ENCODE measurements at regions not wholly inside any gene's neighbourhood (a gene's known extent, or its start where the extent isn't known, plus 50 kb on each side); places are given as distances from the start of the nearest gene placed in this dataset.

DNA sequence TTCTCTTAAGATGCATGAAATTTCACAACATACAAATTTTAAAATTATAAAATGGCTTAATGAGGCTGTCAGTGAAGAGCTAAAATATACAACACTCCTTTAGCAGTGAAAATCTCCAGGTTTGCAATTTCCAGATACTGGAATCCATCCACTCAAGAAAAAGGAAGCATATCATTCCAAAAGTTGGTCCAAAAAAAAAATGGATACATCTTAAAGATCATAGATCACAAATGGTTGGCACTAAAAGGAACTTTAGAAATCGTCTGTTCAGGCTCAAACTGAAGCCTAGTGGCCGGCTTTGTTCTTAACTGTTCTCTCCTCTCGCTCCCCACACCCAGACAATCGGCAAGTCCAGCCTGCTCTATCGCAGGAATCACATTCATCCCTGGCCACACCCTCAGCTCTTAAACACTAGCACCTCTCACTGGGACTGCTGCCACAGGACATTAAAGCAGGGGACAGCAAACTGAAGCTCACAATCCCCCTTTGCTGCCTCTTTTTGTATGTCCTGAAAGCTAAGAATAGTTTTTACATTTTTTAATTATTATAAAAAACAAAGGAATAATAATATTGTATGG is 130.3 kb upstream of the CDIN1 start (continued):
- TF ChIP-seq KLF13 (tag; IDR thresholded peaks at IDR 0.05; ENCODE audit: borderline replicate concordance, low read depth) (no peak), BHLHE40 (IDR thresholded peaks at IDR 0.05; ENCODE audit: low read length) (peak; percentile 39; the same call in 1 of the 2 replicates), NELFE (IDR thresholded peaks at IDR 0.05; ENCODE audit: insufficient read depth, insufficient read length) (no peak), ZNF316 (IDR thresholded peaks at IDR 0.05) (no peak), CBX5 (IDR thresholded peaks at IDR 0.05; ENCODE audit: borderline replicate concordance, low read depth) (peak; percentile 26; the same call in 1 of the 2 replicates), ZNF146 (CRISPR knock-in tag; IDR thresholded peaks at IDR 0.05; ENCODE audit: unreplicated experiment) (no peak), EP300 (IDR thresholded peaks at IDR 0.05; ENCODE audit: low read length) (peak; percentile 78), MLLT1 (IDR thresholded peaks at IDR 0.05) (peak in 1 of 2 experiments; percentile 64; a peak in 2 of 4 replicates), TRIM24 (IDR thresholded peaks at IDR 0.05) (peak; percentile 34 to 47; a peak in 2 of 4 replicates), TAF1 (IDR thresholded peaks at IDR 0.05; ENCODE audit: control insufficient read depth, extremely low read depth, insufficient read depth, low read length, severe bottlenecking) (no peak), POLR2AphosphoS5 (IDR thresholded peaks at IDR 0.05; ENCODE audit: control insufficient read depth, insufficient read depth, low read depth, low read length) (peak; percentile 70; the same call in 1 of the 2 replicates), MEIS2 (IDR thresholded peaks at IDR 0.05; ENCODE audit: partially characterized antibody) (peak; percentile 8), JUND (IDR thresholded peaks at IDR 0.05; ENCODE audit: borderline replicate concordance, low read depth, low read length) (0 out of 2 replicates have a peak, but pooled peaks have one; percentile 34), JUND (tag; IDR thresholded peaks at IDR 0.05; ENCODE audit: borderline replicate concordance, low read depth, low read length) (no peak), ZNF766 (CRISPR knock-in tag; conservative IDR thresholded peaks at IDR 0.05) (0 out of 2 replicates have a peak, but pooled peaks have one; percentile 8), BRD4 (IDR thresholded peaks at IDR 0.05) (no peak), EP400 (IDR thresholded peaks at IDR 0.05) (peak; percentile 24; the same call in 1 of the 2 replicates), DPF2 (IDR thresholded peaks at IDR 0.05) (peak; percentile 70; the same call in 1 of the 2 replicates)
- TF ChIP-seq, protein P1, sequence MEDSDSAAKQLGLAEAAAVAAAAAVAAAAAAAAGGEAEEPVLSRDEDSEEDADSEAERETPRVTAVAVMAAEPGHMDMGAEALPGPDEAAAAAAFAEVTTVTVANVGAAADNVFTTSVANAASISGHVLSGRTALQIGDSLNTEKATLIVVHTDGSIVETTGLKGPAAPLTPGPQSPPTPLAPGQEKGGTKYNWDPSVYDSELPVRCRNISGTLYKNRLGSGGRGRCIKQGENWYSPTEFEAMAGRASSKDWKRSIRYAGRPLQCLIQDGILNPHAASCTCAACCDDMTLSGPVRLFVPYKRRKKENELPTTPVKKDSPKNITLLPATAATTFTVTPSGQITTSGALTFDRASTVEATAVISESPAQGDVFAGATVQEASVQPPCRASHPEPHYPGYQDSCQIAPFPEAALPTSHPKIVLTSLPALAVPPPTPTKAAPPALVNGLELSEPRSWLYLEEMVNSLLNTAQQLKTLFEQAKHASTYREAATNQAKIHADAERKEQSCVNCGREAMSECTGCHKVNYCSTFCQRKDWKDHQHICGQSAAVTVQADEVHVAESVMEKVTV (CRISPR knock-in tag; IDR thresholded peaks at IDR 0.05), result peak; percentile 29; the same call in 1 of the 2 replicates
